ENCODE measurements at regions not wholly inside any gene's neighbourhood (a gene's known extent, or its start where the extent isn't known, plus 50 kb on each side); places are given as distances from the start of the nearest gene placed in this dataset.

DNA sequence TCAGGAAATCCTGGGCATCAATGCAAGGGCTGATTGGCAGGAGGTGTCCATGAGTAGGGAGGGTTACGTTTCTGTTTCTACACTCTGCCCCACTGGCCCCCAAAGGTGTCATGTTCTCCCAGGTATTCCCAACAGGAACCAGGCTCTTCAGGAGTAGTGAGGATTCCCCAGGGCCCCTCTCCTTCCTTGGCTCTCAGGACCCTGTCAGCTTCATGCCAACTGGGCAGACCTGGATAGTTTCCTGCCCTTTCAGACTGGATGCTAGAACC lies 480.6 kb upstream of the HS6ST1 start:
- no peak overlapping the region for H3K4me3 ChIP-seq (replicated peaks; ENCODE audit: low read depth, low read length)
- DNase-seq (ENCODE audit: low read depth), result no peak
- TF ChIP-seq CTCF (IDR thresholded peaks at IDR 0.05; ENCODE audit: low read length, missing control alignments), result no peak

DNA sequence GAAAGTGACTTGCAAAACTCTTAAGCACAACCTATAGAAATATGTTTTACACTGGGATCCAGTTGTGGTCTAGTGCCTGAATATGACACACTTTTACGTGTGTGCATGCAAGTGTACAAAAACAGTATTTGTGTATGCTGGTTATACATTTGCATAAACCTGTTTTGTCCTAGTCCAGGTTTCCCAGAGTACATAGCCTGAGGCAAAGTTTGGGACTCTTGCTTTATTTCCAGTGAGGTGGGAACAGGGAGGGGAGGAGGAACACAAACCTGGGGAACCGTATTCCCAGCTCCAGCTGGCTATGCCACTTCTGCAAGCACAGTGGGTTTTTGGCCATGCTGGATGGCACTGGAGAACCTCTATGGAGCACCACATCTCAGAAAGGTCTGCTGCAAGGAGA lies 481.1 kb upstream of the HS6ST1 start:
- no peak for DNase-seq (ENCODE audit: low read depth)
- TF ChIP-seq CTCF (IDR thresholded peaks at IDR 0.05; ENCODE audit: low read length, missing control alignments), result no peak
- no peak overlapping the region for H3K4me3 ChIP-seq (replicated peaks; ENCODE audit: low read depth, low read length)

DNA sequence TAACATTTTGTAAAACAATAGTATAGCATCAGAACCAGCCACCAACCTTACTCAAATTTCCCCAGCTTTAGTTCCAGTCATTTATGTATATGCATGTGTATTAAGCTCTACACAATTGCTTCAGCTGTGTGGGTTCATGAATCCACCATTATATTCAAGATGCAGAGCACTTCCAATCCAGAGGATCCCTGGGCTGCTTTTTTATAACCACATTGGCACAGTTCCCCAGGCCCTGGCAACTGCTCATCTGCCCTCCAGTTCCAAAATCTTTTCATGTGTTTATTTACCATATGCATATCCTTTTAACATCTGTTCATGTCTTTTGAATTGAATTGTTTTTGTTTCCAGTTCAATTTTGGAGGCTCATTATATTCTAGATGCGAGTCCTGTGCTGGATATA lies 482.9 kb upstream of the HS6ST1 start:
- no peak overlapping the region for H3K4me3 ChIP-seq (replicated peaks; ENCODE audit: low read depth, low read length)

DNA sequence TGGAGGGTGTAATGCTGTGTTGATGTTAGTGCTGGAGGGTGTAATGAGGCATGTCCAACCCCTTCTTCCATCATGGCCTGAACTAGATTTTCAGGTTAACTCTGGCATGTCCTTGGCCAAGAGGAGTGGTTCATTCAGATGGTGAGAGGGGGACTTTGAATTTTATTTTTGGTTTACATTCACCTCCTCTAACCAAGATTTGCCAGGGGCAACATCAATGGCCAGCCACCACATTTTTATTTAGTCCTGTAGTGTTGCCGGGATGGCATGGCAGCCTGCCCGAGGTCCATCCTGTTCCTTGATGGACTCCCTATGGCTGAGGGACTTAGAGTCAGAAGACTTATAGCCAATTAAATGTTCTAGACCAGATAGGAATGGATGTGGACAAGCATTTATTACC lies 484.6 kb upstream of the HS6ST1 start:
- no peak for DNase-seq (ENCODE audit: low read depth)
- H3K4me3 ChIP-seq (replicated peaks; ENCODE audit: low read depth, low read length), result no peak overlapping the region
- no peak for TF ChIP-seq CTCF (IDR thresholded peaks at IDR 0.05; ENCODE audit: low read length, missing control alignments)

More for the DNA sequence above, 482.9 kb upstream of the HS6ST1 start:
- TF ChIP-seq CTCF (IDR thresholded peaks at IDR 0.05; ENCODE audit: low read length, missing control alignments), result no peak
- DNase-seq (ENCODE audit: low read depth), result no peak

GRCh38 chr2:128805237-128805636 lies 486.6 kb upstream of the HS6ST1 start:
- no peak overlapping the region for H3K4me3 ChIP-seq (replicated peaks; ENCODE audit: low read depth, low read length)
- no peak for TF ChIP-seq CTCF (IDR thresholded peaks at IDR 0.05; ENCODE audit: low read length, missing control alignments)
- no peak for DNase-seq (ENCODE audit: low read depth)

- TF ChIP-seq CTCF (IDR thresholded peaks at IDR 0.05; ENCODE audit: low read length, missing control alignments), result no peak
- DNase-seq (ENCODE audit: low read depth), result no peak
- no peak overlapping the region for H3K4me3 ChIP-seq (replicated peaks; ENCODE audit: low read depth, low read length)
These were observed 487.2 kb upstream of the HS6ST1 start for GRCh38 chr2:128805918-128806317.

DNA sequence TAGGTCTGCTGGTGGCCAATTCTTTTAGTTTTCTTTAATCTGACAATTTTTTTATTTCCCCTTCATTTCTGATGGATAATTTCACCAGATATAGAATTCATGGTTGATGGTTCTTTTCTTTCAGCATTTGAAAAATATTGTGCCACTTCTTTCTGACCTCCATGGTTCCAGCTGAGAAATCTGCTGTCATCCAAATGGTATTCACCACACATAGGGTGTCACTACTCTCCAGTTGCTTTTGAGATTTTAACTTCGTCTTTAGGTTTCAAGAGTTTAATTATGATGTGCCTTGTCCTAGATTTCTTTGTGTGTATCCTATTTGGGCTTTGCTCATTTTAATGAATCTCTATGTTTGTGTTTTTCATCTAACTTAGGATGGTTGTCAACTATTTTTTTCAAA lies 488.6 kb upstream of the HS6ST1 start:
- DNase-seq (ENCODE audit: low read depth), result no peak
- TF ChIP-seq CTCF (IDR thresholded peaks at IDR 0.05; ENCODE audit: low read length, missing control alignments), result no peak
- H3K4me3 ChIP-seq (replicated peaks; ENCODE audit: low read depth, low read length), result no peak overlapping the region
